ENCODE measurements at regions not wholly inside any gene's neighbourhood (a gene's known extent, or its start where the extent isn't known, plus 50 kb on each side); places are given as distances from the start of the nearest gene placed in this dataset.

DNA sequence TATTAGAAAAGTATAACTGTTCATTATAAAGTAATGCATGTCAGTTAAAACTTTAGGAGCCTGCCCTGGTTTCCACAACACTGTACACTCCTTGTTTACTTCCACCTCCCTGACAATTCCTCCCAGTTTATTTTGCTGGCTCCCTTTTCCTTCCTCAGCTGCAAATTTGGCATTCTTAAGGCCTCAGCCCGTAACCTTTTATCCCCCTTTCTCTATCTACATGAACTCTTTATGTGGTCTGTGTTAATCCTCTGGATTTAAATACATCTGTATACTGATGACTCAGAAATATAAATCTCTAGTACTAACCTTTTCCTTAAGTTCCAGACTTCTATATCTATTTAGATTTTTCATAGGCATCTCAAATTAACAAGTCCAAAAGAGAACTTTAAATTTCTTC is 143.6 kb downstream of the OTOL1 start:
- TF ChIP-seq ZBTB11 (tag by site-specific recombination; conservative IDR thresholded peaks at IDR 0.05; ENCODE audit: low read depth), result no peak
- TF ChIP-seq SETDB1 (IDR thresholded peaks at IDR 0.05; ENCODE audit: insufficient read length, low read length), result no peak
- TF ChIP-seq CTCF (tag by site-specific recombination; IDR thresholded peaks at IDR 0.05), result no peak
- no peak for TF ChIP-seq ZNF146 (tag by site-specific recombination; IDR thresholded peaks at IDR 0.05)
- no peak for TF ChIP-seq ZNF776 (tag by site-specific recombination; IDR thresholded peaks at IDR 0.05; ENCODE audit: borderline replicate concordance)
